ENCODE measurements at regions not wholly inside any gene's neighbourhood (a gene's known extent, or its start where the extent isn't known, plus 50 kb on each side); places are given as distances from the start of the nearest gene placed in this dataset.
"Not testable (repeated sequence)": the region's sequence is repeated elsewhere in the genome, so short reads cannot be mapped to it uniquely, and the experiment has no call there.

GRCh38 chrX:66876776-66877175 lies 237.9 kb upstream of the EDA2R start:
- Histone ChIP-seq H4K20me1 (ENCODE audit: insufficient read depth) (no peaks in the 10 kb centered on the region), H3K36me3 (ENCODE audit: low read depth) (no peaks in the 10 kb centered on the region), H3K4me2 (ENCODE audit: unreplicated experiment) (no peak overlapping the region), H3F3A (ENCODE audit: insufficient read depth) (no peaks in the 10 kb centered on the region), H3K4me3 (no peak overlapping the region), H3K9me3 (ENCODE audit: low read depth) (no peaks in the 10 kb centered on the region), H3K79me2 (ENCODE audit: insufficient read depth) (no peaks in the 10 kb centered on the region), H3K9ac (no peak overlapping the region), H3K27ac (no peak overlapping the region), H2AFZ (no peak overlapping the region), H3K27me3 (replicated peaks; ENCODE audit: insufficient read depth) (no peaks in the 10 kb centered on the region), H3K9me2 (ENCODE audit: insufficient read depth) (no peaks in the 10 kb centered on the region), H3K4me1 (ENCODE audit: insufficient read depth) (no peaks in the 10 kb centered on the region)
- 0 to 8% methylated on average over 2 of the region's 2 CpGs for WGBS, 2 experiments (ENCODE audit: low coverage in 1 of 2, low lambda C conversion rate in 2 of 2, missing lambda C conversion rate in 2 of 2)
- no peak for DNase-seq
- in situ Hi-C loops (cut with MboI): no loop called here
- TF ChIP-seq EZH2phosphoT487 (IDR thresholded peaks at IDR 0.05; ENCODE audit: insufficient read depth, low read depth) (no peak), EZH2 (IDR thresholded peaks at IDR 0.05; ENCODE audit: insufficient read depth, poor library complexity, severe bottlenecking) (no peak)

DNA sequence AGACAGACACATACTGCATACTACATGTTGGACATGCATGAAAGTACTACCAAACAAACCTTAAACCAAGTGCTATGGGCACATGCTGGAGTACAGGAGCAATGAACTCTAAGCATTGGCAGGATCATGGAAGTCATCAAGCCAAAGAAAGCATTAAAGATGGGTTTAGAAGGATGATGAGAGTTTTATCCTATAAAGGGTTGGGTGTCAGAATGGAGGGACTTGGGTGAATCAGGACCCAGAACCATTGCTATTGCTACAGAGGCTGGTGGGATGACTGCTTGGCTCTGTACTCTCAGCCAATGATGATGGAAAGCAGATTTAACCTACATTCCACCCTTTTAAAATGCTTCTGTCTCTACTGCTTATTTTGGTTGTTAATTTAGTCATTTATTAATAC lies 233.9 kb upstream of the EDA2R start:
- Histone ChIP-seq H3K9me2 (ENCODE audit: insufficient read depth) (no peaks in the 10 kb centered on the region), H3K27me3 (replicated peaks; ENCODE audit: insufficient read depth) (no peaks in the 10 kb centered on the region), H3F3A (ENCODE audit: insufficient read depth) (no peaks in the 10 kb centered on the region), H4K20me1 (ENCODE audit: insufficient read depth) (no peaks in the 10 kb centered on the region), H3K27ac (no peak overlapping the region), H3K4me1 (ENCODE audit: insufficient read depth) (no peaks in the 10 kb centered on the region), H3K79me2 (ENCODE audit: insufficient read depth) (no peaks in the 10 kb centered on the region), H3K4me2 (ENCODE audit: unreplicated experiment) (no peak overlapping the region), H3K9ac (no peak overlapping the region), H2AFZ (no peak overlapping the region), H3K4me3 (no peak overlapping the region), H3K9me3 (ENCODE audit: low read depth) (no peaks in the 10 kb centered on the region), H3K36me3 (ENCODE audit: low read depth) (no peaks in the 10 kb centered on the region)
- in situ Hi-C loops (cut with MboI): no loop called here
- TF ChIP-seq EZH2 (IDR thresholded peaks at IDR 0.05; ENCODE audit: insufficient read depth, poor library complexity, severe bottlenecking) (no peak), EZH2phosphoT487 (IDR thresholded peaks at IDR 0.05; ENCODE audit: insufficient read depth, low read depth) (no peak)
- no peak for DNase-seq

DNA sequence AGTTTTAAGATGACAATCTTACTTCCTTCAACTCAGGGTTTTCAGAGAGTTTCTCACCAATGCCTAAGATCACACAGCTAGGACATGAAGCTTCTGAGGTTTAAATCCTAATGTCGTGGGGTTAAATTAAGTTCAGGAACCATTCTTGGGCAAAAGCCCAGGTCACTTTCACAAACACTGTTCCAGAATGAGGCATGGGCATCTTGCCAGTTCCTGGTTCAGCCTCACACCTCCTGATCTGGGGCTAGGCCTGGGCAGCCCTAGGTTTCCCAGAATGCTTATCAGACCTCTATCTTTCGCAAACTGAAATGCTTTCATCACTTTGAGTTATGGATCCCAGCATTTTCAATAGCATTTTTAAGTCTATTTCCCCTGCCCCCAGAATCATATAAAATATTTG lies 224.8 kb upstream of the EDA2R start:
- H3K4me3 ChIP-seq: no peak overlapping the region
- H4K20me1 ChIP-seq (ENCODE audit: insufficient read depth): no peaks in the 10 kb centered on the region
- no peaks in the 10 kb centered on the region for H3K27me3 ChIP-seq (replicated peaks; ENCODE audit: insufficient read depth)
- H3K9me3 ChIP-seq (ENCODE audit: low read depth): no peaks in the 10 kb centered on the region
- DNase-seq: no peak
- in situ Hi-C loops (cut with MboI): no loop called here
- no peak overlapping the region for H2AFZ ChIP-seq
- WGBS, 2 experiments (ENCODE audit: low coverage in 1 of 2, low lambda C conversion rate in 2 of 2, missing lambda C conversion rate in 2 of 2): 0 to 6% methylated on average over 2 of the region's 2 CpGs
- H3K9me2 ChIP-seq (ENCODE audit: insufficient read depth): no peaks in the 10 kb centered on the region
- no peak overlapping the region for H3K4me2 ChIP-seq (ENCODE audit: unreplicated experiment)
- H3K36me3 ChIP-seq (ENCODE audit: low read depth): no peaks in the 10 kb centered on the region
- H3F3A ChIP-seq (ENCODE audit: insufficient read depth): no peaks in the 10 kb centered on the region
- H3K9ac ChIP-seq: no peak overlapping the region
- H3K27ac ChIP-seq: no peak overlapping the region
- H3K4me1 ChIP-seq (ENCODE audit: insufficient read depth): no peaks in the 10 kb centered on the region
- H3K79me2 ChIP-seq (ENCODE audit: insufficient read depth): no peaks in the 10 kb centered on the region
- TF ChIP-seq EZH2phosphoT487 (IDR thresholded peaks at IDR 0.05; ENCODE audit: insufficient read depth, low read depth) (no peak), EZH2 (IDR thresholded peaks at IDR 0.05; ENCODE audit: insufficient read depth, poor library complexity, severe bottlenecking) (no peak)

DNA sequence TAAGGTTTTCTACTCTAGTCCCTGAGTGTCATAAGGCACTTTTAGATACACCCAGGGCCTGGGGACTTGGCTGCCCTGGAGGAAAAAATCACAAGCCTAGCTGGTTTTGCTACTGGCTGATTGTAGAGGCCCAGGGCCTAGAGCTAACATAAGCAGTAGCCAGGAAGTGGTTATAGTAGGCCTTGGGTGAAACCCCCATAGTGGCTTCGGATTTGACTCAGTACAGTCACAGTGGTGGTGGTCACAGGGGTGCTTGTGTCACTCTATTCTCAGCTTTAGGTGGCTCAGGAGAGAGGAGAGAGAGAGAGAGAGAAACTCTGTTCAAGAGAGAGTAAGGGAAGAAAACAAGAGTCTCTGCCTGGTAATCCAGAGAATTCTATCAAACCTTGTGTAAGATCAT lies 194.5 kb upstream of the EDA2R start:
- TF ChIP-seq EZH2 (IDR thresholded peaks at IDR 0.05; ENCODE audit: insufficient read depth, poor library complexity, severe bottlenecking): no peak
- TF ChIP-seq EZH2phosphoT487 (IDR thresholded peaks at IDR 0.05; ENCODE audit: insufficient read depth, low read depth): no peak
- Histone ChIP-seq H3K36me3 (ENCODE audit: low read depth) (no peaks in the 10 kb centered on the region), H3K9me3 (ENCODE audit: low read depth) (no peaks in the 10 kb centered on the region), H2AFZ (no peak overlapping the region), H3K9me2 (ENCODE audit: insufficient read depth) (no peaks in the 10 kb centered on the region), H3K4me2 (ENCODE audit: unreplicated experiment) (no peak overlapping the region), H3K4me3 (no peak overlapping the region), H3K79me2 (ENCODE audit: insufficient read depth) (no peaks in the 10 kb centered on the region), H3K4me1 (ENCODE audit: insufficient read depth) (no peaks in the 10 kb centered on the region), H3K27ac (no peak overlapping the region), H3K27me3 (replicated peaks; ENCODE audit: insufficient read depth) (no peaks in the 10 kb centered on the region), H3K9ac (no peak overlapping the region), H3F3A (ENCODE audit: insufficient read depth) (no peaks in the 10 kb centered on the region), H4K20me1 (ENCODE audit: insufficient read depth) (no peaks in the 10 kb centered on the region)
- no peak for DNase-seq
- 11% methylated on average over 1 of the region's 1 CpG; no CpG with 5 or more reads in 1 of the 2 experiments for WGBS, 2 experiments (ENCODE audit: low coverage in 1 of 2, low lambda C conversion rate in 2 of 2, missing lambda C conversion rate in 2 of 2)
- in situ Hi-C loops (cut with MboI): no loop called here

DNA sequence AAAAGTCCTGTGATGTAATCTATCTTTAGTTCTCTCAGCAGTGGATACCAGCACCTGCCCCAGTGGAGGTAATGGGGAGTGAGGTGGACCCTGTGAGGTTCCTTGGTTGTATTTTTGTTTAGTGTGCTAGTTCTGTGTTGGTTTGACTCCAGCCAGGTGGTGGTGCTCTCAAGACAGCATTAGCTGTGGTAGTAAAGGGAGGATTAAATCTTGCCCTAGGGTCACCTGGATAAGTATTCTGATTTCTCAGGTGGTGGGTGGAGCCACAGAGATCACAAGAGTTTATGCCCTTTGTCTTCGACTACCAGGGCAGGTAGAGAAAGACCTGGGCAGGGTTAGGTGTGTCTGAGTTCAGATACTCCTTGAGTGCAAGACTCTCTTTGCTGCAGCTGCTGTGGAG lies 176.3 kb upstream of the EDA2R start:
- no peaks in the 10 kb centered on the region for H4K20me1 ChIP-seq (ENCODE audit: insufficient read depth)
- WGBS, 2 experiments (ENCODE audit: low coverage in 1 of 2, low lambda C conversion rate in 2 of 2, missing lambda C conversion rate in 2 of 2): 0% methylated on average over 1 of the region's 1 CpG; no CpG with 5 or more reads in 1 of the 2 experiments
- in situ Hi-C loops (cut with MboI): no loop called here
- H3K4me2 ChIP-seq (ENCODE audit: unreplicated experiment): no peak overlapping the region
- H3K27ac ChIP-seq: no peak overlapping the region
- H3K4me3 ChIP-seq: no peak overlapping the region
- no peak overlapping the region for H2AFZ ChIP-seq
- H3K36me3 ChIP-seq (ENCODE audit: low read depth): no peaks in the 10 kb centered on the region
- no peak for DNase-seq
- H3K27me3 ChIP-seq (replicated peaks; ENCODE audit: insufficient read depth): no peaks in the 10 kb centered on the region
- H3K9me3 ChIP-seq (ENCODE audit: low read depth): no peaks in the 10 kb centered on the region
- H3K79me2 ChIP-seq (ENCODE audit: insufficient read depth): no peaks in the 10 kb centered on the region
- no peak overlapping the region for H3K9ac ChIP-seq
- no peak for TF ChIP-seq EZH2 (IDR thresholded peaks at IDR 0.05; ENCODE audit: insufficient read depth, poor library complexity, severe bottlenecking)
- no peak for TF ChIP-seq EZH2phosphoT487 (IDR thresholded peaks at IDR 0.05; ENCODE audit: insufficient read depth, low read depth)
- H3K9me2 ChIP-seq (ENCODE audit: insufficient read depth): no peaks in the 10 kb centered on the region
- no peaks in the 10 kb centered on the region for H3F3A ChIP-seq (ENCODE audit: insufficient read depth)
- no peaks in the 10 kb centered on the region for H3K4me1 ChIP-seq (ENCODE audit: insufficient read depth)

DNA sequence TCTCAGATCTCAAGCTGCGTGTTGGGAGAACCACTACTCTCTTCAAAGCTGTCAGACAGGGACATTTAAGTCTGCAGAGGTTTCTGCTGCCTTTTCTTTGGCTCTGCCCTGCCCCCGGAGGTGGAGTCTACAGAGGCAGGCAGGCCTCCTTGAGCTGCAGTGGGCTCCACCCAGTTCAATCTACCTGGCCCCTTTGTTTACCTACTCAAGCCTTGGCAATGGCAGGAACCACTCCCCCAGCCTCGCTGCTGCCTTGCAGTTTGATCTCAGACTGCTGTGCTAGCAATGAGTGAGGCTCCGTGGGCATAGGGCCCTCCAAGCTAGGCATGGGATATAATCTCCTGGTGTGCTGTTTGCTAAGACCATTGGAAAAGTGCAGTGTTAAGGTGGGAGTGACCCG lies 155.6 kb upstream of the EDA2R start:
- in situ Hi-C loops (cut with MboI); H3K79me2 ChIP-seq (ENCODE audit: insufficient read depth); H2AFZ ChIP-seq; H3K4me3 ChIP-seq; H3K9ac ChIP-seq; H3K36me3 ChIP-seq (ENCODE audit: low read depth); H3K9me3 ChIP-seq (ENCODE audit: low read depth); H3K9me2 ChIP-seq (ENCODE audit: insufficient read depth); H3K27ac ChIP-seq; H3K27me3 ChIP-seq (replicated peaks; ENCODE audit: insufficient read depth); H3K4me1 ChIP-seq (ENCODE audit: insufficient read depth); DNase-seq; H3F3A ChIP-seq (ENCODE audit: insufficient read depth); H4K20me1 ChIP-seq (ENCODE audit: insufficient read depth); H3K4me2 ChIP-seq (ENCODE audit: unreplicated experiment): not testable (repeated sequence)
- WGBS, 2 experiments (ENCODE audit: low coverage in 1 of 2, low lambda C conversion rate in 2 of 2, missing lambda C conversion rate in 2 of 2): 6 to 7% methylated on average over 3 to 5 of the region's 5 CpGs
